Endothelial cell of umbilical vein (primary cell): ENCODE measurements at regions not wholly inside any gene's neighbourhood (a gene's known extent, or its start where the extent isn't known, plus 50 kb on each side); places are given as distances from the start of the nearest gene placed in this dataset.

ENCODE experiments used
- BruUV-seq: library from RNA; stranded (reverse); fragments of 400-500 nt; replicated peaks from 2 replicates; lab custom pipeline; 2021; lab: Mats Ljungman, UMichigan
- CTCF ChIA-PET: fragments of 300-600, 350-600 bp; sonication (Branson Sonifier 250); formaldehyde crosslinking; loops from one replicate; lab custom pipeline; 2021; ENCODE audit warnings: antibody characterized with exemption, inconsistent platforms; lab: Charles Lee
- POLR2A ChIA-PET: fragments of 300-600, 350-600 bp; sonication (Branson Sonifier 250); formaldehyde crosslinking; loops from one replicate; lab custom pipeline; 2021; ENCODE audit warnings: antibody characterized with exemption, inconsistent platforms; lab: Charles Lee
- DNase-seq: peaks from one replicate; pipeline ENCODE4 v3.0.0-alpha.2; 2011; ENCODE audit warnings: low read depth, low spot score
- FAIRE-seq: peaks from 2 replicates; lab custom pipeline; 2011; peaks lifted over from hg19 to GRCh38; lab: Jason Lieb, UNC
- H2AFZ ChIP-seq: 2 replicates; pipeline ENCODE4 v1.6.0; 2012; ENCODE audit warnings: low read depth, low read length, control low read depth, inconsistent platforms
- H3K27ac ChIP-seq: 2 replicates; pipeline ENCODE4 v1.5.1; 2011; ENCODE audit warnings: low read depth, mild to moderate bottlenecking, control low read depth, low read length, moderate library complexity; ENCODE audit not compliant: insufficient read depth
- H3K27me3 ChIP-seq, 2 experiments: 2 replicates each; pipeline versions ENCODE4 v1.6.0 to v1.6.1; 2011; ENCODE audit warnings: low read length in 2 of 2, mixed read lengths in 1 of 2; ENCODE audit not compliant: control insufficient read depth in 2 of 2, insufficient read depth in 2 of 2
- H3K36me3 ChIP-seq, 2 experiments: 2 replicates in 1 of 2; 3 replicates in 1 of 2; pipeline ENCODE4 v1.5.1; 2011; ENCODE audit warnings: low read length in 2 of 2, mild to moderate bottlenecking in 1 of 2, moderate library complexity in 1 of 2; ENCODE audit not compliant: control insufficient read depth in 2 of 2, insufficient read depth in 2 of 2; ENCODE audit errors: extremely low read depth in 1 of 2
- H3K4me1 ChIP-seq: 3 replicates; pipeline ENCODE4 v1.5.1; 2011; ENCODE audit warnings: mild to moderate bottlenecking, low read length; ENCODE audit not compliant: control insufficient read depth, insufficient read depth; ENCODE audit errors: extremely low read depth
- H3K4me2 ChIP-seq: 2 replicates; pipeline ENCODE4 v1.6.1; 2011; ENCODE audit warnings: low read length, control low read depth, mixed read lengths; ENCODE audit not compliant: insufficient read depth
- H3K4me3 ChIP-seq, 3 experiments: fragments of 200-600 bp in 1 of 3; sonication (generic), shearing (Covaris generic) in 1 of 3; replicated peaks in 1 of 3; 2 replicates each; pipeline ENCODE4 v1.5.1; 2011 to 2016; ENCODE audit warnings: control low read depth in 3 of 3, low read length in 3 of 3, mild to moderate bottlenecking in 2 of 3, inconsistent platforms in 1 of 3, low read depth in 1 of 3, moderate library complexity in 1 of 3; ENCODE audit not compliant: insufficient read depth in 1 of 3
- H3K79me2 ChIP-seq: 2 replicates; pipeline ENCODE4 v1.6.0; 2012; ENCODE audit warnings: low read length, inconsistent platforms; ENCODE audit not compliant: control insufficient read depth, insufficient read depth
- H3K9ac ChIP-seq: replicated peaks from 2 replicates; pipeline ENCODE3; 2011; ENCODE audit warnings: low read length, control low read depth; ENCODE audit not compliant: insufficient read depth; ENCODE audit errors: extremely low read depth
- H3K9me1 ChIP-seq: replicated peaks from 3 replicates; pipeline ENCODE4 v1.6.0; 2011; ENCODE audit warnings: mild to moderate bottlenecking, low read length; ENCODE audit not compliant: control insufficient read depth, insufficient read depth; ENCODE audit errors: extremely low read depth
- H3K9me3 ChIP-seq: replicated peaks from 2 replicates; pipeline ENCODE4 v1.5.1; 2012; ENCODE audit warnings: low read length, inconsistent platforms; ENCODE audit not compliant: control insufficient read depth, insufficient read depth
- H4K20me1 ChIP-seq: replicated peaks from 2 replicates; pipeline ENCODE3; 2011; ENCODE audit warnings: mild to moderate bottlenecking, low read length; ENCODE audit not compliant: control insufficient read depth, insufficient read depth; ENCODE audit errors: extremely low read depth
- EZH2 ChIP-seq: IDR thresholded peaks from 2 replicates; pipeline ENCODE4 v1.6.1; 2012; ENCODE audit warnings: borderline replicate concordance, low read depth, mild to moderate bottlenecking, moderate library complexity, low read length, inconsistent platforms; ENCODE audit not compliant: severe bottlenecking
- FOS ChIP-seq: IDR thresholded peaks from 2 replicates; pipeline ENCODE4 v1.6.1; 2011; ENCODE audit warnings: mild to moderate bottlenecking, low read length, moderate library complexity, borderline replicate concordance; ENCODE audit not compliant: insufficient read depth
- GATA2 ChIP-seq: IDR thresholded peaks from 2 replicates; pipeline ENCODE4 v1.7.0; 2011; ENCODE audit warnings: low read depth, mild to moderate bottlenecking, moderate library complexity, mixed read lengths, low read length; ENCODE audit not compliant: insufficient read length, insufficient read depth
- JUN ChIP-seq: IDR thresholded peaks from 2 replicates; pipeline ENCODE4 v1.6.1; 2011; ENCODE audit warnings: borderline replicate concordance, low read depth; ENCODE audit not compliant: insufficient read length, insufficient read depth
- MYC ChIP-seq: IDR thresholded peaks from one replicate; pipeline ENCODE4 v1.6.1; 2011; ENCODE audit warnings: mild to moderate bottlenecking, low read depth, low read length
- POLR2A ChIP-seq: IDR thresholded peaks from 2 replicates; pipeline ENCODE4 v1.6.1; 2012; ENCODE audit warnings: low read depth, mild to moderate bottlenecking, control low read depth, low read length
- POLR2AphosphoS5 ChIP-seq: IDR thresholded peaks from 2 replicates; pipeline ENCODE4 v1.6.1; 2012; ENCODE audit warnings: low read depth, mild to moderate bottlenecking, control low read depth, low read length, moderate library complexity; ENCODE audit not compliant: insufficient read depth
- dilution Hi-C: fragments of 300-500 bp; cut with MboI; formaldehyde crosslinking; loops from one replicate; pipeline ENCODE4 v1.15.0; 2019; ENCODE audit warnings: low sequenced_read_pairs; ENCODE audit not compliant: extremely low pct_ligation_motif_present
- intact Hi-C: fragments of 100-400 bp; cut with micrococcal nuclease; formaldehyde crosslinking; loops from one replicate; pipeline ENCODE4 v1.10.0; 2022
- TF ChIP-seq, protein P1 (sequence below): IDR thresholded peaks from 2 replicates; pipeline ENCODE4 v1.6.1; 2011; ENCODE audit not compliant: insufficient read depth, insufficient read length
- TF ChIP-seq, protein P2 (sequence below), 2 donors: IDR thresholded peaks; 1 replicate in 1 of 2; 2 replicates in 1 of 2; pipeline ENCODE4 v1.5.1; 2011; ENCODE audit warnings: low read length in 2 of 2, mild to moderate bottlenecking in 2 of 2, moderate library complexity in 2 of 2, control low read depth in 1 of 2, inconsistent platforms in 1 of 2, low read depth in 1 of 2; ENCODE audit not compliant: insufficient read depth in 1 of 2; ENCODE audit errors: extremely low read depth in 1 of 2

DNA sequence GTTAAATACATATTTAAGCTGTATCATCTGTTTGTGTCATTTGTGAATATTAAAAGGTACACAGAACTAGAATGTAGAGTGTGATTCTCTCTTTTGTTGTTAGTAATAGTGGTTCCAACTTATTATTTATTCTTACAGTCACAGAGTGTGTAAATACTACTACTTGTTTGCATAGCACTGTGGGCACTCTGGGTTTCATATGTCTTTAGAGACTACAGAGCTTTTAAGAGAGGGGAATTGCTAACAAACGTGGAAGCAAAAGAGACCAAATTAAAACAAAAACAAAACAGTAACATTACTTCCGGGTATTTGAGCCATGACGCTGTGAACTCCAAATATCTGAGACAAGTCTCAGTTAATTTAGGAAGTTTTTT, 828.0 kb upstream of the DPPA4 start:
- H3K79me2 ChIP-seq = no peaks in the 10 kb centered on the region
- no peaks in the 10 kb centered on the region for H3K36me3 ChIP-seq
- H3K9ac ChIP-seq = no peak overlapping the region
- no peaks in the 10 kb centered on the region for H3K9me1 ChIP-seq
- POLR2A ChIA-PET = no interaction called here
- H3K27me3 ChIP-seq = no peaks in the 10 kb centered on the region
- CTCF ChIA-PET = no interaction called here
- H3K27ac ChIP-seq = no peak overlapping the region
- no peak overlapping the region for H3K4me2 ChIP-seq
- H2AFZ ChIP-seq = no peak overlapping the region
- intact Hi-C loops (no loop called here), dilution Hi-C loops (no loop called here)
- no peaks in the 10 kb centered on the region for H3K4me1 ChIP-seq
- FAIRE-seq (no peak), DNase-seq (no peak)
- no TSS peak for BruUV-seq
- no peaks in the 10 kb centered on the region for H3K9me3 ChIP-seq
- no peak overlapping the region for H3K4me3 ChIP-seq
- no peaks in the 10 kb centered on the region for H4K20me1 ChIP-seq
- TF ChIP-seq FOS (no peak), MYC (no peak), POLR2A (no peak), POLR2AphosphoS5 (no peak), GATA2 (no peak), EZH2 (no peak), JUN (no peak)
- TF ChIP-seq, protein P1, sequence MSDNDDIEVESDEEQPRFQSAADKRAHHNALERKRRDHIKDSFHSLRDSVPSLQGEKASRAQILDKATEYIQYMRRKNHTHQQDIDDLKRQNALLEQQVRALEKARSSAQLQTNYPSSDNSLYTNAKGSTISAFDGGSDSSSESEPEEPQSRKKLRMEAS = no peak
- TF ChIP-seq, protein P2, sequence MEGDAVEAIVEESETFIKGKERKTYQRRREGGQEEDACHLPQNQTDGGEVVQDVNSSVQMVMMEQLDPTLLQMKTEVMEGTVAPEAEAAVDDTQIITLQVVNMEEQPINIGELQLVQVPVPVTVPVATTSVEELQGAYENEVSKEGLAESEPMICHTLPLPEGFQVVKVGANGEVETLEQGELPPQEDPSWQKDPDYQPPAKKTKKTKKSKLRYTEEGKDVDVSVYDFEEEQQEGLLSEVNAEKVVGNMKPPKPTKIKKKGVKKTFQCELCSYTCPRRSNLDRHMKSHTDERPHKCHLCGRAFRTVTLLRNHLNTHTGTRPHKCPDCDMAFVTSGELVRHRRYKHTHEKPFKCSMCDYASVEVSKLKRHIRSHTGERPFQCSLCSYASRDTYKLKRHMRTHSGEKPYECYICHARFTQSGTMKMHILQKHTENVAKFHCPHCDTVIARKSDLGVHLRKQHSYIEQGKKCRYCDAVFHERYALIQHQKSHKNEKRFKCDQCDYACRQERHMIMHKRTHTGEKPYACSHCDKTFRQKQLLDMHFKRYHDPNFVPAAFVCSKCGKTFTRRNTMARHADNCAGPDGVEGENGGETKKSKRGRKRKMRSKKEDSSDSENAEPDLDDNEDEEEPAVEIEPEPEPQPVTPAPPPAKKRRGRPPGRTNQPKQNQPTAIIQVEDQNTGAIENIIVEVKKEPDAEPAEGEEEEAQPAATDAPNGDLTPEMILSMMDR (IDR thresholded peaks at IDR 0.05; ENCODE audit: extremely low read depth in 1 of 2, insufficient read depth in 1 of 2, low read depth in 1 of 2, low read length in 2 of 2) = no peak
